IPS-18c (cell line): ENCODE measurements at regions not wholly inside any gene's neighbourhood (a gene's known extent, or its start where the extent isn't known, plus 50 kb on each side); places are given as distances from the start of the nearest gene placed in this dataset.
"Not testable (repeated sequence)": the region's sequence is repeated elsewhere in the genome, so short reads cannot be mapped to it uniquely, and the experiment has no call there.

ENCODE experiments used
- H3K4me3 ChIP-seq: 2 replicates; pipeline ENCODE4 v1.7.0; 2013; ENCODE audit warnings: low read depth, mild to moderate bottlenecking, low read length, moderate library complexity; ENCODE audit not compliant: insufficient read depth
- H3K9me3 ChIP-seq: one replicate; pipeline ENCODE4 v1.6.1; 2013; ENCODE audit warnings: mild to moderate bottlenecking, low read length, moderate library complexity; ENCODE audit not compliant: control insufficient read depth, insufficient read depth

DNA sequence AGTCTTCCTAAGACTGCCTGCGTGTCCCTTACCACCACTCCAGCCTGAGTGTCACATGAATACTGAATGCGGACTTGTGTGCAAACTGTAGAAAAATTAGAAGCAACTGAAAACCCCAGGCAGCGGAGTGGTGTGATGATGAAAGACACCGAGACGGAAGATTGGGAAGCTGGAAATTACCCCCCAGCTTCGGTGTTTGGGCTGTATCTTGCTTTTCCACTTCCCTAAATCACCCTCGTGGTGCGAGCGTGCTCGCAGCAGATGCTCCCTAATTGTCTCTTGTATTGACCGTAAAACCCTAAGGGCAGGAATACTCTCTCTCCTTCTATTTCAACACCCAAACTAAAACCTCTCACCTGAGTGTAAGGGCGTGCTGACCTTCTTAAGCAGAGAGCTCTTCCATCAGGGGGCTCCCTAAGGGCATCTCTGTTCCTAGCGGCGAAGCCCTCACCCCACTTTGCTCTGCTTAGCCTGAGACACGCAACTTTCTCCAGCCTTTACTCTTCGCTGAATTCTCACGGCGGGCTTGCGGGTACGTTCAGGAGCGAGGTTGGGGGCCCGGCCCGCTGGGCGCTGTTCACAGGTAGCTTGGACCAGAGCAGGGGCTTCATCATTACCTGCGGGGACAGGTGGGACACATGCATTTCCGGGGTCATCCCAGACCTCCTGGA, 62.4 kb downstream of the CRYBB2 start:
- peaks cover 2% of the 10 kb centered on the region for H3K9me3 ChIP-seq
- H3K4me3 ChIP-seq, result peak overlapping the region; percentile 81

DNA sequence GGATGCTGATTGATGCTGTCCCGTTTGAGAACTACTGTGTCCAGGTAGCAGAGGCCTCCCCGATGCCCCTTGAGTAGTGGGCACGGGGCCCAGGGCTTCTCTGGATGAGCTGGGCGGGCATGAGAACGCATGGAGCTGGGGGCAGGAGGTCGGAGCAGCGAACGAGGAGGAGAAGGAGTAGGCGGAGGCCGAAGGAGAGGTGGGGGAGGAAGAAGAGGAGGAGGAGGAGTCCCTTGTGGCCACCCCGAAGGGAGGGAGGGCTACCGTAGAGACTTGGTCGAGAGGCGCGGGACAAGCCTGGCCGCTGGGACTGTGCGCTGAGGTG, 62.9 kb downstream of the CRYBB2 start:
- H3K9me3 ChIP-seq, result peaks cover 2% of the 10 kb centered on the region
- H3K4me3 ChIP-seq, result peak overlapping the region; percentile 81

DNA sequence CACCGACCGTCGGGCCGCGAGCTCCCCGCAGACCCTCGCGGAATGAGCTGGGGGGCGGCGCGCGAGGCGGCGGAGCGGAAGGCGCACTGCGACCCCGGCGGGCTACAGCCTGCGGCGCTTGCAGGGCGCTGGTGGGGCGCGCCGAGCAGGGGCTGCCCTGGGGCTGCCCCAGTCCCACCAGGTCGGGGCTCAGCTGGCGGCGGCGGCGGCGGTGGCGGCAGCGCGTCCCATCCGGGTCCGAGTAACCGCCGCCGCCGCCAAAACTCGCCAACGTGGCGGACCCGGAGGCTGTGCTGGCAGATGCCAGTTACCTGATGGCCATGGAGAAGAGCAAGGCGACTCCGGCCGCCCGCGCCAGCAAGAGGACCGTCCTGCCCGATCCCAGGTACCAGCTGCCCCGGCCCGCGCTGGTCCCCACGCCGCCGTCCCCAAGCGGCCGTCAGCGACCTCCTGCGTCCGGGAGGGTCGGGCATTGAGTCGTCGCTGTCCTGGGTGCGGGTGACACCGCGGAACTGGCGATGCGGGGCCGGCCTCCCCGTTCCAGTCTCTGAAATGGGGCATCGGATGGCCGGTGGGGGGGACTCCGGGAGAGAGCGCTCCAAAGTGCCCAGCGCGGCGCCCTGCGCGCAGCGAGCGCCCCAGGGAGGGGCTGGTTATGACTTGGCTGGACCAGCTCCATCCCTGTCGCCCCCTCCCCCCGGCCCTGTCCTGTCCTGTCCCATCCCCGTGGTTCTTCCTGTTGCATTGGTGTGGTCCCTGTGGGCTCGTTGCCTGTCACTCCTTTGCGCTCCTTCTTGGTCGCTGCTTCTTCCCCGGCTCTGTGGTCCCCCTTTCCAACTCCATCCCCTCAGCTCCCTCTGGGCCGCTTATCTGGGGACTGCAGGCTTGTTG, 63.5 kb downstream of the CRYBB2 start:
- peak overlapping the region; percentile 81 for H3K4me3 ChIP-seq

DNA sequence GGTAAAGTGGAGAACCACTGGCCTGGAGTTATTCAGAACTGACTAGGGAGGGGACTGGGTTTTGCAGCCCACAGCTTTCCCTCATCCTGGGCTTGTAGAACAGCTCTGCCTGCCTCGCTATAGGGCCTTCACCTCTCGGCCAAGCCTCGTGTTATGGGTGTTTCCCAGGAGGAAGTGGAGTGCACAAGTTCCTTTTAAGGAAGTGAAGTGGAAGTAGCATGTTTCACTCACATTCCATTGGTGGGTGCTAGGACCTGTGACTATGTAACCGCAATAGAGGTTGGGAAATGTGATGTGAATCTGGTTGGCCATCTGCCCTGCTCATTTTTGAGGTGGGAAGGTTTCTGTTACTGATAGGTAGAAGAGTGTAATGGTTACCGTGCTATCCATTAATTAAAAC, 69.0 kb downstream of the CRYBB2 start:
- H3K4me3 ChIP-seq, H3K9me3 ChIP-seq: not testable (repeated sequence)

More for the DNA sequence above, 63.5 kb downstream of the CRYBB2 start:
- peaks cover 2% of the 10 kb centered on the region for H3K9me3 ChIP-seq

DNA sequence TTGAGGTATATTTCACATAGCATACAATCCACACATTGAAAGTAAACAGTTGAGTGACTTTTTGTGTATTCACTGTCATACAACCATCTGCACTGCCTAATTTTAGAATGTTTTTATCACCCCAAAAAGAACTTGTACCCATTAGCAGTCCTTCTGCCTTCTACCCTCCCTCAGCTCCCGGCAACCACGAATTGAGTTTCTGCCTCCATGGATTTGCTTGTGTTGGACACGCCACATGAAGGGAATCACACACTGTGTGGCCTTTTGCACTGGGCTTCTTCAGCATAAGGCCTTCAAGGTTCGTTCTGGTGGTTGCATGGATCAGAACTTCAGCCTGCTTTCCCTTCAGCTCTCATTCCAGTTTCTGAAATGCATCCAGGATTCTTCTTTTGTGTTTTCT, 82.5 kb downstream of the CRYBB2 start:
- H3K4me3 ChIP-seq, H3K9me3 ChIP-seq: not testable (repeated sequence)

DNA sequence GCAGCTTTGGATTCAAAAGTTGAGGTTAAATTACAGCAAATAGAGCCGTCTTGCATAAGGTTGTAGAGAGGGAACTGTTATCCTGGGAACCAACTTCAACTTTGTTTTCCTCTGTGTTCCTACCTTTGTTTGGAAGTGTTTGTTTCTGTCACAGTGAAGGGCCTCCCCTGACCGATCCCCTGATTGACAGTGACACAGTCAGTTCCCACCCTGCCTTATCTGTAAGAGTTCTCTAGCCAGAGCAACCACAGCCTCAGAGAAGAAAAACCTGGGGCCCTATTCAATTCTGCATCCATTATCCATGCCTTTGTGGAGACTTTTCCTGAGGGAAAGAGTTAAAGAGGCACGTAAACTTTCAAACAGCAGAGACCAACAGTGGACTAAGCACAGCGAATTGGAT, 90.1 kb downstream of the CRYBB2 start:
- H3K9me3 ChIP-seq, H3K4me3 ChIP-seq: not testable (repeated sequence)

DNA sequence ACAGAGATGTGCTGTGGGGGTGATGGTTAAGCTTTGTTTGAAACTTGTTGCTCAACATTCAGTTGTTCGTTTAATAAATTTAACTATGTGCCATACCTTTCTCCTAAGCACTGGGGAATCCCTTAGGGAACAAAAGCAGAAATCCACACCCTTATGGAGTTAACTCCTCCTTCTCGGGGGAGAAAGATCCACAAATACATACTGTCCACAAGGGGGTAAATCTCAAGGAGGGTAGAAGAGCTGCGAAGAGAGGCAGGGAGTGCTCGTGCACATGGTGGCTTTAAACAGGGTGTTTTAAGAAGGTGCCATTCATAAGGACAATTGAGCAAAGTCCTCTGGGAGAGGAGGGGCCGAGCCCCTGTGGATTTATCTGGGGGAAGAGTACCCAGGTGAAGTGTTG, 92.5 kb downstream of the CRYBB2 start:
- not testable (repeated sequence) for H3K4me3 ChIP-seq, H3K9me3 ChIP-seq

DNA sequence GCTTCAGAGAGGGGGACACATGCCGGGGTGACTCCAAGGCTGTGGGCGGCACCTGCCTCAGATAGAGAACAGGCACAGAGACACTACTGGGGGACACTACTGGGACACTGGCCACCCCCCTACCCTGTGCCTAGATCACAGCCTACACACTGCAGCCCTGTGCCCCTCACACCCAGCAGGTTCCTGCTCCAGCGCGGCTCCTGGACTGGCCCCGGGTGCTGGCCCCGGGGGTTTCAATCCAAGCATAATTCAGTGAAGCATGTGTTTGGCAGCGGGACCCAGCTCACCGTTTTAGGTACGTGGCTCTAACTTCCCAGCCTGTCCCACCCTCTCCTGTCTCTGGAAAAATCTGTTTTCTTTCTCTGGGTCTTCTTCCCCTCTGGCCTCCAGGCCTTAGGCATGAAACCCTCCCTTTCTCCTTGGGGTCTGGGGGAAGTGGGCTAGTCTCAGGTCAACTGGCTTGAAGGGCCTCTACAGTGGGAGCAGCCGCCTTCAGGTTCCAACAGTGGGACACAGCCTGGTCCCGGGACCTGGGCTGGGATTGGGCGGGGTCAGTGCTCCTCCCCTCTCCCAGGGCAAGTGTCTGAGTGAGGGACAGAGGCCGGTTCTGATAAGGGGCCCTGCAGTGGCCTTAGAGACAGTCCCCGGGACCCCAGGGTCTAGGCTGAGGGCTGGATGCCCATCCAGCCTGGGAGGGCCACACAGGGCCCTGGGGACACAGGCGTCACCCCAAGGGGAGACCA, 98.8 kb downstream of the CRYBB2 start:
- Histone ChIP-seq H3K4me3 (no peak overlapping the region), H3K9me3 (peaks cover 3% of the 10 kb centered on the region)

DNA sequence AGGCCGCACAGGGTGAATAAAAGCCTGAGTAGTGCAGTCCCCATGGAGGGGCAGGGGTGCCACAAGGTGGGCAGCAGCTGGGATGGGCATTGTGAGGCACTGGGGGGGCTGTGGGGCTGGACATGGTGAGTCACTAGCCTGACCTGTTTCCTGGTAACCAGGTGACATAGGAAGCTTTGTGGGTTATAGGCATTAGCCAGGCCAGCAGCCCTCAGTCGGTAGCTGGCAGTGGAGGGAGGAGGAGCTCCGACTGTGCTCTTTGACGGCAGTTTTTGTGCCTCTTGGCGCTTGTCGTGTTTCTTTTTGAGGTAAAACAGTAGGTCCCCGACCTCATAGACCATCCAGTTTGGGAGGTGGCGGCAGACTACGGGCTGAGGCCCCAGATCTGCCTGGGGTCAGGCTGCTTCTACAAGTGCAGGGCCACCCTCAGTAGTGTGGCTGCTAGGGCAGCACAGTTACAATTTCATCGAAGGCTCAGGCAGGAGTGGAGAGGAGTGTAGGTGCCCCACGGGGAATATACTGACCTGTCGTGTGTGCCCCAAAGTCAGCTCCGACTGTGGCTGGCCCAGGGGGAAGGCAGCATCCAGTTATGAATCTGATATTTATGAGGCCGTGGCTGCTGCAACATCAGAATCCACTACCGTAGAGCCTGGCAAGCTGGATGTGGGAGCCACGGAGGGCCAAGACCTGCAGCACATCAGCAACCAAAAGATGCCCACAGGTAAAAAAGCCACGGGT, 107.7 kb downstream of the CRYBB2 start:
- H3K9me3 ChIP-seq, result no peaks in the 10 kb centered on the region

DNA sequence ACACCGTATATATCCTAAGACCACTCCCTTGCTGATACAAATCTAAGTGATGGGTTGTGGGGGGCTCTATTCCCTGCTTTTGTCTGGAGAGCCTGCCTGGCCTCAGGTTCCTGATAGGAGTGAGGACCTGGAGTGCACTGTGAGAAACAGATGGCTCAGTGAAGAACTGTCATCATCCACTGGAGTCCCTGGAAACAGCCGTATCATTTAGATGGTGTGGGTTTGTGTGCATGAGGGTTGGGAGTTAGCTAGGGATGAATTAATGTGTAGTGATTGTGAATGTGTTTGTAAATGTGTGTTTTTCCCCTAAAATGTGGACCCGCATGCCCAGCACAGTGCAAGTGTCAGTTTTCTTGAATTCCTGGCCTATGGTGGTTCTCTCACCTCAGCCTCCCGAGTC, 111.6 kb downstream of the CRYBB2 start:
- H3K9me3 ChIP-seq, result no peaks in the 10 kb centered on the region
- H3K4me3 ChIP-seq, result no peak overlapping the region

More for the DNA sequence above, 107.7 kb downstream of the CRYBB2 start:
- no peak overlapping the region for H3K4me3 ChIP-seq

DNA sequence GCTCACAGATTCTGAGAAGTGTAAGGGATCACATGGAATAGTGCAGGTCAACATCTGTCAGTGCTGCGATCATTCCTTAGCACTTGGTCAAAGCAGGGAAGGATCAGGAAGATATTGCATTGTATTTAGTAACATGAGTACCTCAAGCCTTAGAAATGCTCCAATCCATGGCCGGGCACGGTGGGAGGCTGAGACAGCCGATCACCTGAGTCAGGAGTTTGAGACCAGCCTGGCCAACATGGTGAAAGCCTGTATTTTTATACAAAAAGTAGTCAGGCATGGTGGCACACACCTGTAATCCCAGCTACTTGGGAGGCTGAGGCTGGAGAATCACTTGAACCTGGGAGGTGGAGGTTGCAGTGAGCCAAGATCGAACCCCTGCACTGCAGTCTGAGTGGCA, 112.5 kb downstream of the CRYBB2 start:
- H3K9me3 ChIP-seq, H3K4me3 ChIP-seq: not testable (repeated sequence)

DNA sequence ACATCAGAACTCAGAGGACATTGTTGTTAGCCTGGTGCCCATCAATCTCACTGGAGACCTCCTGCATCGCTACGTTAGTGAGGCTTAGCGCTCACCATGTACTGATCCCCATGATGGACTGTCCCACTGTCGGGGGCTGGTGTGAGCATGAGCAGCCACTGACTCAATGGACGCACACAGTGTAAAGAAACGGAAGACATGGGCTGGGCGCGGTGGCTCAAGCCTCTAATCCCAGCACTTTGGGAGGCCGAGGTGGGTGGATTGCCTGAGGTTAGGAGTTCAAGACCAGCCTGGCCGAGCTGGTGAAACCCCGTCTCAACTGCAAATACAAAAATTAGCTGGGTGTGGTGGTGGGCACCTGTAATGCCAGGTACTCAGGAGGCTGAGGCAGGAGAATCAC, 112.9 kb downstream of the CRYBB2 start:
- no peak overlapping the region for H3K4me3 ChIP-seq
- no peaks in the 10 kb centered on the region for H3K9me3 ChIP-seq

DNA sequence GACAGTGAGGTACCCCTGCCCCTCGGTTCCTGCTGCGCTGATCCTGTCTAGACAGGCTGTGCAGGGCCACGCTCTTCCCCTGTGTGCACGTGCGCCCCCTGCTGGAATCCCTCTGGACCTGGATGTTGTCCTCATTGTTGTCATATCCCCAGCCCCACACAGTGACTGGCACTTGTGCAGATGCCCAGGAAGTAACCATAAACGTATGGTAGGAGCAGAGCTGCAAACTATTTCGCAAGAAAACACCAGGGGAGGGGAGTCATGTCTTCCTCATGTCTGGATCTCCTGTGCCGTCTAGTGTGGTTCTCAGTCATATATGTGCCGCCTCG, 114.7 kb downstream of the CRYBB2 start:
- Histone ChIP-seq H3K4me3 (no peak overlapping the region), H3K9me3 (no peaks in the 10 kb centered on the region)

DNA sequence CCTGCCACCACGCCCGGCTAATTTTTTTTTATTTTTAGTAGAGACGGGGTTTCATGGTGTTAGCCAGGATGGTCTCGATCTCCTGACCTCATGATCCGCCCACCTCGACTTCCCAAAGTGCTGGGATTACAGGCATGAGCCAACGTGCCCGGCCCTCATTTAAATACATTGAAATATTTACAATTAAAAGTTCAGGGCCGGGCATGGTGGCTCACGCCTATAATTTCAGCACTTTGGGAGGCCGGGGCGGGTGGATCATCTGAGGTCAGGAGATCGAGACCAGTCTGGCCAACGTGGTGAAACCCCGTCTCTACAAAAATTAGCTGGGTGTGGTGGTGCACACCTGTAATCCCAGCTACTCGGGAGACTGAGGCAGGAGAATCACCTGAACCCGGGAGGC, 115.2 kb downstream of the CRYBB2 start:
- H3K4me3 ChIP-seq, H3K9me3 ChIP-seq: not testable (repeated sequence)

DNA sequence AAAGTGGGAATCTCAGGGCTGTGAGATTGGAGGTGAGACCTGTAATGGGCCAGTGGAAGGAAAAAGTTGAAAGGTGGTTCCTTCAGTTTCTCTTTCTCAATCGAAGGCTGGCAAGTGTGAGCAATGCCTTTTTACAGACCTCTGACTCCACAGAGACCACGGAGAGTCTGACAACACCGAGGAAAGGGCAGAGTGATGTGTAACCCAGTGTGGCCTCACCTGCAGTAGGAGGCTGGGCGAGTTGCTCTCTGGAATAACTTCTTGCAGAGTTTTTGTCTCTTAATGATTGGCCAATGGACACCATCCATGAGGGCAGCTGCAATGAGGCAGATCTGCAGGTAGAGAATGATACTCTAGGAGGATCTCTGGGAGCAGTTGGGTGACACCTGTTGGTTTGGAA, 115.8 kb downstream of the CRYBB2 start:
- not testable (repeated sequence) for H3K4me3 ChIP-seq, H3K9me3 ChIP-seq

DNA sequence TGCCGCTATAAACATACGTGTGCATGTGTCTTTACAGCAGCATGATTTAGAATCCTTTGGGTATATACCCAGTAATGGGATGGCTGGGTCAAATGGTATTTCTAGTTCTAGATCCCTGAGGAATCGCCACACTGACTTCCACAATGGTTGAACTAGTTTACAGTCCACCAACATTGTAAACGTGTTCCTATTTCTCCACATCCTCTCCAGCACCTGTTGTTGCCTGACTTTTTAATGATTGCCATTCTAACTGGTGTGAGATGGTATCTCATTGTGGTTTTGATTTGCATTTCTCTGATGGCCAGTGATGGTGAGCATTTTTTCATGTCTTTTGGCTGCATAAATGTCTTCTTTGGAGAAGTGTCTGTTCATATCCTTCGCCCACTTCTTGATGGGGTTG, 121.1 kb downstream of the CRYBB2 start:
- not testable (repeated sequence) for H3K4me3 ChIP-seq

DNA sequence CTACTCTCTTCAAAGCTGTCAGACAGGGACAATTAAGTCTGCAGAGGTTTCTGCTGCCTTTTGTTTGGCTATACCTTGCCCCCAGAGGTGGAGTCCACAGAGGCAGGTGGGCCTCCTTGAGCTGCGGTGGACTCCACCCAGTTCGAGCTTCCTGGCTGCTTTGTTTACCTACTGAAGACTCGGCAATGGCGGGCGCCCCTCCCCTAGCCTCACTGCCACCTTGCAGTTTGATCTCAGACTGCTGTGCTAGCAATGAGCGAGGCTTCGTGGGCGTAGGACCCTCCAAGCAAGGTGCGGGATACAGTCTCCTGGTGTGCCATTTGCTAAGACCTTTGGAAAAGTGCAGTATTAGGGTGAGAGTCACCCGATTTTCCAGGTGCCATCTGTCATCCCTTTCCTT, 124.9 kb downstream of the CRYBB2 start:
- not testable (repeated sequence) for H3K9me3 ChIP-seq, H3K4me3 ChIP-seq

More for the DNA sequence above, 121.1 kb downstream of the CRYBB2 start:
- H3K9me3 ChIP-seq, result not testable (repeated sequence)
